ENCODE measurements at regions not wholly inside any gene's neighbourhood (a gene's known extent, or its start where the extent isn't known, plus 50 kb on each side); places are given as distances from the start of the nearest gene placed in this dataset.
"Not testable (repeated sequence)": the region's sequence is repeated elsewhere in the genome, so short reads cannot be mapped to it uniquely, and the experiment has no call there.

DNA sequence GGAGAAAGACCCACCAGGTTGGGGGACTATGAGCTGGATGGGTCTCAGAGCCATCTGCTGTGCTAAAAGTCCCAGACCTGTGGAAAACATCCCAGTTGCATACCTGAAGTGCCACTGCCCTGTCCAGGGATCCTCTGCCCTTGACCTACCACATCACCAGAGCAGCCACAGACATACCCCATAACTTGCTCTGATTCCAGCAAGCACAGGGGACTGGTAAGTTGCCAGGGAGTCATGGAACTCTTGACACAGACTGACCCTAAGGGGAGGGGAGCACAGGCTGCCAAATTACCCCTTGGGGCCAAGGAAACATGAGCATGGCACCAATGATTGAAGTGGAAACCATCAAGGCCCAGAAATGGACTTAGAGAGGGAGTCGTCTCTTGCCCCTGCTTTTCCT lies 1335.1 kb upstream of the ALCAM start:
- TF ChIP-seq CTCF (IDR thresholded peaks at IDR 0.05), result no peak
- TF ChIP-seq POLR2A (IDR thresholded peaks at IDR 0.05), result no peak
- Histone ChIP-seq H3K27me3 (no peaks in the 10 kb centered on the region), H3K9me3 (no peaks in the 10 kb centered on the region), H3K4me3 (no peak overlapping the region), H3K27ac (no peak overlapping the region), H3K4me1 (no peaks in the 10 kb centered on the region), H3K36me3 (no peaks in the 10 kb centered on the region)
- DNase-seq, result no peak
- intact Hi-C loops (cut with DNase I; ENCODE audit: low total_unique reads), result no loop called here

DNA sequence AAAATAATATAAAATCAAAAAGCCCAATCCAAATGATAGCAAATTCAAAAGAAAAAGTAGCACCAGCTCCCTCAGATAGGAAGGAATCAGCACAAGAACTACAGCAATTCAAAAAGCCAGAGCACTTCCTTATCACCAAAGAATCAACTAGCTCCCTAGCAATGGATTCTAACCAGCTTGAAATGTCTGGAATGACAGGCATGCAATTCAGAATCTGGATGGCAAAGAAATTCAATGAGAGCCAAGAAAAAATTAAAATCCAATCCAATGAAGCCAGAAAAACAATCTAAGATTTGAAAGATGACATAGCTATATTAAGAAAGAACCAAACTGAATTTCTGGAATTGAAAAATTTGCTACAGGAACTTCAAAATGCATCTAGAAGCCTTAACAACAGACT lies 1334.4 kb upstream of the ALCAM start:
- H3K4me3 ChIP-seq, result no peak overlapping the region
- H3K36me3 ChIP-seq, result no peaks in the 10 kb centered on the region
- TF ChIP-seq CTCF (IDR thresholded peaks at IDR 0.05) (no peak), POLR2A (IDR thresholded peaks at IDR 0.05) (no peak)
- intact Hi-C loops (cut with DNase I; ENCODE audit: low total_unique reads), result no loop called here
- H3K27ac ChIP-seq, result no peak overlapping the region
- no peak for DNase-seq
- no peaks in the 10 kb centered on the region for H3K9me3 ChIP-seq
- no peaks in the 10 kb centered on the region for H3K4me1 ChIP-seq
- H3K27me3 ChIP-seq, result no peaks in the 10 kb centered on the region

DNA sequence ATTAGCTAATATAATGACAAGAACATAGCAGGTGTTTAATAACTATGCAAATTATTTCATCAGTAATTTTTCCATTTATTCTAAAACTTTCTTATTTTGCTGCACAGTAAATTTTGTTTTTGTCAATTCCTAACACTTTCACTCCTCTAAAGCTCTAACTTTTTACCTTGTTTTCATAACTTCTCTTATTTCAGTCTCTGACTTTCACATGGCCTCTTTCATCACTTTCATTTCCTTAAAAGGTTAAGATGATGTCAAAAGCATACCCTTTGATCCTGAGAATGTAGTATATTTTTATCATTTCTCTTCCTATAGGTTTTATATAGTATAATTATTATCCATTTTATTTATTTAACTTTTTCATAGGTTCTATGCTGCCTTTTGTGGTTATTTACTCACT lies 1325.8 kb upstream of the ALCAM start:
- intact Hi-C loops (cut with DNase I; ENCODE audit: low total_unique reads), result no loop called here
- no peak for DNase-seq
- H3K36me3 ChIP-seq, result no peaks in the 10 kb centered on the region

DNA sequence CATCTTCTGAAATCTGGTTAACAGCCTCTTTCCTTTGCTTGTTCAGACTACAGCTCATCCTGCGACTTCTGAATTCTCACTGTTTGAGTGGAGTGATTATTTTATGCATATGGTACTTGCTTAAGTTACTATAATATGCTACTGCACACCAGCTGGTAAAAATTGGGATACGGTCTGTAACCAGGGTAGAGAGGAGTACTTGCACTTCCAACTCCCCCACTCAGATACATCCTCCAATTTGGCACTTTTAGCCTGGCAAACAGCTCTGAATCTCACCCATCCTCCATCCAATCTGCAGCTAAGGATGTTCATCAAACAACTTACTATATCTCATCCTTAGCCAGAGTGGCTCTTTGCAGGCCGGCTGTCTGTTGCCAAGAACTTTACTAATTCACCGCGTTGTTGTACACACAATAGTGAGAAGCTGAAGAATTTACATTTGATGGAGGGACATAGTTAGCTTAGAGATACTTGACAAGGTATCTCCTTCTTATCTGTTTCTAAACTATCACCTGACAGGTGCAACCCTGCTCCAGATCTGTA lies 1323.6 kb upstream of the ALCAM start:
- H3K27me3 ChIP-seq; H3K4me1 ChIP-seq; H3K27ac ChIP-seq; H3K4me3 ChIP-seq; DNase-seq; H3K9me3 ChIP-seq; H3K36me3 ChIP-seq; intact Hi-C loops (cut with DNase I; ENCODE audit: low total_unique reads): not testable (repeated sequence)

More for the DNA sequence above, 1325.8 kb upstream of the ALCAM start:
- Histone ChIP-seq H3K27ac (no peak overlapping the region), H3K9me3 (no peaks in the 10 kb centered on the region), H3K4me3 (no peak overlapping the region), H3K4me1 (no peaks in the 10 kb centered on the region), H3K27me3 (no peaks in the 10 kb centered on the region)
- TF ChIP-seq POLR2A (IDR thresholded peaks at IDR 0.05) (no peak), CTCF (IDR thresholded peaks at IDR 0.05) (no peak)

DNA sequence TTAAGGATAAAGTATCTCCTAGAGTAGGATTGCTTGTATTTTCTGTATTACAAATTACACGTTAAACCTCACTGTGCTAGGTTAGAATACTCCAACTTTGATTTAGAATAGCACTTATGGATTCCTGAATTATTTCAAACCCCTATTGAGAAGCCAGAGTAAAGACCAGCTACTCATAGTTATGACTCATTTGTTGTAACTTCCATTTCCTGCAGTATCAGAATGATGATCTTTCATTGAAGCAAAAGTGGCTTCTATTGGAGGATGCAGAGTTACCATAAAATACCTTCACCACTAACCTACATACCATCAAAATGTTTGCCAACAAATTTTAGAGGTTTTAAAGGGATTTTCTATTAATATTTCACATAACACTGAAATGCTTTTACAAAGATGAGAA lies 1322.7 kb upstream of the ALCAM start:
- Histone ChIP-seq H3K36me3 (no peaks in the 10 kb centered on the region), H3K9me3 (no peaks in the 10 kb centered on the region), H3K27me3 (no peaks in the 10 kb centered on the region), H3K4me1 (no peaks in the 10 kb centered on the region), H3K4me3 (no peak overlapping the region), H3K27ac (no peak overlapping the region)
- no peak for TF ChIP-seq POLR2A (IDR thresholded peaks at IDR 0.05)
- TF ChIP-seq CTCF (IDR thresholded peaks at IDR 0.05), result no peak
- DNase-seq, result no peak
- intact Hi-C loops (cut with DNase I; ENCODE audit: low total_unique reads), result no loop called here

- H3K27me3 ChIP-seq, result no peaks in the 10 kb centered on the region
- no peaks in the 10 kb centered on the region for H3K9me3 ChIP-seq
- TF ChIP-seq POLR2A (IDR thresholded peaks at IDR 0.05), result no peak
- TF ChIP-seq CTCF (IDR thresholded peaks at IDR 0.05), result no peak
- H3K4me3 ChIP-seq, result no peak overlapping the region
- no peak for DNase-seq
- no peaks in the 10 kb centered on the region for H3K4me1 ChIP-seq
- H3K27ac ChIP-seq, result no peak overlapping the region
- H3K36me3 ChIP-seq, result no peaks in the 10 kb centered on the region
- intact Hi-C loops (cut with DNase I; ENCODE audit: low total_unique reads), result no loop called here
Measured at GRCh38 chr3:104066658-104067057, 1300.1 kb upstream of the ALCAM start.
